Osteocyte (in vitro differentiated cells): ENCODE measurements at regions not wholly inside any gene's neighbourhood (a gene's known extent, or its start where the extent isn't known, plus 50 kb on each side); places are given as distances from the start of the nearest gene placed in this dataset.
"Not testable (repeated sequence)": the region's sequence is repeated elsewhere in the genome, so short reads cannot be mapped to it uniquely, and the experiment has no call there.

ENCODE experiments used
- DNase-seq: peaks from one replicate; pipeline ENCODE4 v3.0.0; 2021; ENCODE audit warnings: mixed read lengths; ENCODE audit not compliant: unreplicated experiment; ENCODE audit errors: extremely low spot score
- H3K27ac Mint-ChIP-seq: one replicate; pipeline ENCODE4 v1.8.0; 2021; ENCODE audit warnings: mild to moderate bottlenecking, mixed read lengths; ENCODE audit not compliant: unreplicated experiment
- H3K27me3 Mint-ChIP-seq: one replicate; pipeline ENCODE4 v1.8.0; 2021; ENCODE audit warnings: mixed read lengths; ENCODE audit not compliant: unreplicated experiment
- H3K36me3 Mint-ChIP-seq: one replicate; pipeline ENCODE4 v1.8.0; 2021; ENCODE audit warnings: mixed read lengths; ENCODE audit not compliant: unreplicated experiment
- H3K4me1 Mint-ChIP-seq: one replicate; pipeline ENCODE4 v1.8.0; 2021; ENCODE audit warnings: mixed read lengths; ENCODE audit not compliant: unreplicated experiment
- H3K4me3 Mint-ChIP-seq: one replicate; pipeline ENCODE4 v1.8.0; 2021; ENCODE audit warnings: mild to moderate bottlenecking, moderate library complexity, mixed read lengths; ENCODE audit not compliant: unreplicated experiment
- H3K9me3 Mint-ChIP-seq: one replicate; pipeline ENCODE4 v1.8.0; 2021; ENCODE audit warnings: mixed read lengths; ENCODE audit not compliant: unreplicated experiment
- TF ChIP-seq, protein P1 (sequence below): fragments of 200-600 bp; sonication (generic); IDR thresholded peaks from 2 replicates; pipeline ENCODE4 v1.5.0; 2021; ENCODE audit warnings: antibody characterized with exemption, mild to moderate bottlenecking, moderate library complexity

DNA sequence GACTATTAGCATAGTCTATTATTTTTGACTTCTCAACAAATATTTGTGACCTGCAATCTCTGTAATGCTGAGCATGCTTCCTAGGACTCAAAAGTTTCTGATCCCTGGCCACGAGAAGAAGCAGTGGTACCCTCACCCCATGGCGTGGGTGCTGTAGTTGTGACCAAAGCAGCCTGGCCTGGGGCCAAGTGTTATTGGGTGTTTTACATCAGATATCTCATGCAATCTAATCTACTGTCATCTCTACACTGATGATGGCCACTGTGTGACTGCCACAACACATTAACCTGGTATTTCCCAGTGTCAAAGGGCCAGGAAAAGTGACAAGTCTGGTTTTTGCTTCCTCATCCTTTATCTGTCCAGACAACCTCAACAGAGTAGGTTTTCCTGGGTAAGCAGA is 80.8 kb upstream of the WIPF1 start:
- peaks cover 7% of the 10 kb centered on the region for H3K36me3 Mint-ChIP-seq
- peaks cover 55% of the 10 kb centered on the region for H3K4me1 Mint-ChIP-seq
- DNase-seq, result no peak
- H3K27ac Mint-ChIP-seq, result no peak overlapping the region
- no peaks in the 10 kb centered on the region for H3K9me3 Mint-ChIP-seq
- no peak overlapping the region for H3K4me3 Mint-ChIP-seq
- TF ChIP-seq, protein P1, sequence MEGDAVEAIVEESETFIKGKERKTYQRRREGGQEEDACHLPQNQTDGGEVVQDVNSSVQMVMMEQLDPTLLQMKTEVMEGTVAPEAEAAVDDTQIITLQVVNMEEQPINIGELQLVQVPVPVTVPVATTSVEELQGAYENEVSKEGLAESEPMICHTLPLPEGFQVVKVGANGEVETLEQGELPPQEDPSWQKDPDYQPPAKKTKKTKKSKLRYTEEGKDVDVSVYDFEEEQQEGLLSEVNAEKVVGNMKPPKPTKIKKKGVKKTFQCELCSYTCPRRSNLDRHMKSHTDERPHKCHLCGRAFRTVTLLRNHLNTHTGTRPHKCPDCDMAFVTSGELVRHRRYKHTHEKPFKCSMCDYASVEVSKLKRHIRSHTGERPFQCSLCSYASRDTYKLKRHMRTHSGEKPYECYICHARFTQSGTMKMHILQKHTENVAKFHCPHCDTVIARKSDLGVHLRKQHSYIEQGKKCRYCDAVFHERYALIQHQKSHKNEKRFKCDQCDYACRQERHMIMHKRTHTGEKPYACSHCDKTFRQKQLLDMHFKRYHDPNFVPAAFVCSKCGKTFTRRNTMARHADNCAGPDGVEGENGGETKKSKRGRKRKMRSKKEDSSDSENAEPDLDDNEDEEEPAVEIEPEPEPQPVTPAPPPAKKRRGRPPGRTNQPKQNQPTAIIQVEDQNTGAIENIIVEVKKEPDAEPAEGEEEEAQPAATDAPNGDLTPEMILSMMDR, result no peak
- no peaks in the 10 kb centered on the region for H3K27me3 Mint-ChIP-seq

GRCh38 chr2:174675615-174676014 is 78.0 kb upstream of the WIPF1 start:
- H3K36me3 Mint-ChIP-seq, result peaks cover 22% of the 10 kb centered on the region
- H3K27ac Mint-ChIP-seq, result peak overlapping the region; percentile 54
- peaks cover 43% of the 10 kb centered on the region for H3K4me1 Mint-ChIP-seq
- TF ChIP-seq, protein P1, result no peak
- H3K9me3 Mint-ChIP-seq, result peaks cover 4% of the 10 kb centered on the region
- no peaks in the 10 kb centered on the region for H3K27me3 Mint-ChIP-seq
- no peak overlapping the region for H3K4me3 Mint-ChIP-seq
- no peak for DNase-seq

- no peak for DNase-seq
- Mint-ChIP-seq H3K36me3 (peaks cover 22% of the 10 kb centered on the region), H3K4me3 (peak overlapping the region; percentile 33), H3K27ac (peak overlapping the region; percentile 78), H3K27me3 (no peaks in the 10 kb centered on the region), H3K4me1 (peaks cover 34% of the 10 kb centered on the region), H3K9me3 (peaks cover 4% of the 10 kb centered on the region)
- TF ChIP-seq, protein P1, result no peak
Measured at GRCh38 chr2:174673876-174674275, 76.3 kb upstream of the WIPF1 start.

GRCh38 chr2:174673440-174673839 is 75.8 kb upstream of the WIPF1 start:
- DNase-seq, result no peak
- Mint-ChIP-seq H3K36me3 (peaks cover 22% of the 10 kb centered on the region), H3K27ac (peak overlapping the region; percentile 38), H3K4me3 (no peak overlapping the region), H3K27me3 (no peaks in the 10 kb centered on the region), H3K4me1 (peaks cover 30% of the 10 kb centered on the region), H3K9me3 (peaks cover 4% of the 10 kb centered on the region)
- TF ChIP-seq, protein P1, result no peak

- not testable (repeated sequence) for H3K9me3 Mint-ChIP-seq, H3K27me3 Mint-ChIP-seq, DNase-seq, H3K27ac Mint-ChIP-seq, H3K4me3 Mint-ChIP-seq
- Mint-ChIP-seq H3K4me1 (peaks cover 32% of the 10 kb centered on the region), H3K36me3 (peaks cover 19% of the 10 kb centered on the region)
Measured at GRCh38 chr2:174671532-174671931, 73.9 kb upstream of the WIPF1 start.

GRCh38 chr2:174670446-174670845 is 72.8 kb upstream of the WIPF1 start:
- H3K27me3 Mint-ChIP-seq, result no peaks in the 10 kb centered on the region
- H3K27ac Mint-ChIP-seq, result no peak overlapping the region
- no peak overlapping the region for H3K4me3 Mint-ChIP-seq
- H3K4me1 Mint-ChIP-seq, result peaks cover 38% of the 10 kb centered on the region
- peaks cover 4% of the 10 kb centered on the region for H3K9me3 Mint-ChIP-seq
- peaks cover 15% of the 10 kb centered on the region for H3K36me3 Mint-ChIP-seq
- DNase-seq, result no peak
- TF ChIP-seq, protein P1, result no peak
